Effector memory CD4-positive, alpha-beta T cell (primary cell): ENCODE measurements at regions not wholly inside any gene's neighbourhood (a gene's known extent, or its start where the extent isn't known, plus 50 kb on each side); places are given as distances from the start of the nearest gene placed in this dataset.

Experiments used
- DNase-seq, 3 donors: peaks; one replicate each; pipeline ENCODE4 v3.0.0-alpha.2; 2020
- H3K27ac ChIP-seq: 2 replicates; pipeline ENCODE4 v1.7.0; 2013; ENCODE audit warnings: mild to moderate bottlenecking, low read length, moderate library complexity; ENCODE audit not compliant: insufficient read depth, poor library complexity, severe bottlenecking
- H3K27me3 ChIP-seq: replicated peaks from 2 replicates; pipeline ENCODE4 v1.7.0; 2013; ENCODE audit warnings: mild to moderate bottlenecking, low read length; ENCODE audit not compliant: insufficient read depth, control insufficient read depth, poor library complexity, severe bottlenecking
- H3K36me3 ChIP-seq: 2 replicates; pipeline ENCODE4 v1.7.0; 2013; ENCODE audit warnings: mild to moderate bottlenecking, low read length, moderate library complexity; ENCODE audit not compliant: control insufficient read depth, insufficient read depth
- H3K4me1 ChIP-seq: 2 replicates; pipeline ENCODE4 v1.7.0; 2013; ENCODE audit warnings: low read length, mild to moderate bottlenecking; ENCODE audit not compliant: control insufficient read depth, insufficient read depth, poor library complexity, severe bottlenecking
- H3K4me3 ChIP-seq: 2 replicates; pipeline ENCODE4 v1.7.0; 2013; ENCODE audit warnings: low read length, low read depth, mild to moderate bottlenecking; ENCODE audit not compliant: insufficient read depth, poor library complexity, severe bottlenecking
- H3K9me3 ChIP-seq: 2 replicates; pipeline ENCODE4 v1.7.0; 2013; ENCODE audit warnings: mild to moderate bottlenecking, low read length, moderate library complexity; ENCODE audit not compliant: control insufficient read depth

- no peaks in the 10 kb centered on the region for H3K36me3 ChIP-seq
- no peak overlapping the region for H3K27ac ChIP-seq
- no peak for DNase-seq
- H3K4me3 ChIP-seq: no peak overlapping the region
- no peaks in the 10 kb centered on the region for H3K4me1 ChIP-seq
- no peaks in the 10 kb centered on the region for H3K9me3 ChIP-seq
- H3K27me3 ChIP-seq: no peaks in the 10 kb centered on the region
These were observed 72.8 kb upstream of the FAM9A start for GRCh38 chrX:8873956-8874355.

GRCh38 chrX:8873102-8873501, 71.9 kb upstream of the FAM9A start:
- H3K27me3 ChIP-seq: no peaks in the 10 kb centered on the region

GRCh38 chrX:8870411-8870810, 69.2 kb upstream of the FAM9A start:
- no peak for DNase-seq
- Histone ChIP-seq H3K36me3 (no peaks in the 10 kb centered on the region), H3K4me3 (no peak overlapping the region), H3K27me3 (no peaks in the 10 kb centered on the region), H3K27ac (no peak overlapping the region), H3K4me1 (no peaks in the 10 kb centered on the region), H3K9me3 (no peaks in the 10 kb centered on the region)

More at GRCh38 chrX:8873102-8873501, 71.9 kb upstream of the FAM9A start:
- H3K4me1 ChIP-seq: no peaks in the 10 kb centered on the region
- H3K4me3 ChIP-seq: no peak overlapping the region
- H3K27ac ChIP-seq: no peak overlapping the region
- no peaks in the 10 kb centered on the region for H3K36me3 ChIP-seq
- no peak for DNase-seq
- no peaks in the 10 kb centered on the region for H3K9me3 ChIP-seq

GRCh38 chrX:8869812-8870211, 68.6 kb upstream of the FAM9A start:
- Histone ChIP-seq H3K4me3 (no peak overlapping the region), H3K27me3 (no peaks in the 10 kb centered on the region), H3K36me3 (no peaks in the 10 kb centered on the region), H3K27ac (no peak overlapping the region), H3K4me1 (no peaks in the 10 kb centered on the region), H3K9me3 (no peaks in the 10 kb centered on the region)
- no peak for DNase-seq

GRCh38 chrX:8868906-8869305, 67.7 kb upstream of the FAM9A start:
- Histone ChIP-seq H3K9me3 (no peaks in the 10 kb centered on the region), H3K27me3 (no peaks in the 10 kb centered on the region), H3K4me1 (no peaks in the 10 kb centered on the region), H3K27ac (no peak overlapping the region), H3K4me3 (no peak overlapping the region), H3K36me3 (no peaks in the 10 kb centered on the region)
- no peak for DNase-seq

GRCh38 chrX:8868070-8868773, 67.0 kb upstream of the FAM9A start:
- no peak overlapping the region for H3K4me3 ChIP-seq
- no peaks in the 10 kb centered on the region for H3K4me1 ChIP-seq
- no peak for DNase-seq
- no peak overlapping the region for H3K27ac ChIP-seq
- H3K36me3 ChIP-seq: no peaks in the 10 kb centered on the region
- no peaks in the 10 kb centered on the region for H3K27me3 ChIP-seq
- no peaks in the 10 kb centered on the region for H3K9me3 ChIP-seq

- DNase-seq: no peak
- no peak overlapping the region for H3K27ac ChIP-seq
These were observed 66.2 kb upstream of the FAM9A start for GRCh38 chrX:8867406-8867805.

GRCh38 chrX:8864161-8864560, 63.0 kb upstream of the FAM9A start:
- no peak for DNase-seq
- Histone ChIP-seq H3K4me1 (no peaks in the 10 kb centered on the region), H3K9me3 (no peaks in the 10 kb centered on the region), H3K27ac (no peak overlapping the region), H3K4me3 (no peak overlapping the region), H3K36me3 (no peaks in the 10 kb centered on the region), H3K27me3 (no peaks in the 10 kb centered on the region)

More at GRCh38 chrX:8867406-8867805, 66.2 kb upstream of the FAM9A start:
- Histone ChIP-seq H3K4me1 (no peaks in the 10 kb centered on the region), H3K36me3 (no peaks in the 10 kb centered on the region), H3K9me3 (no peaks in the 10 kb centered on the region), H3K27me3 (no peaks in the 10 kb centered on the region), H3K4me3 (no peak overlapping the region)

- H3K4me3 ChIP-seq: no peak overlapping the region
- no peaks in the 10 kb centered on the region for H3K27me3 ChIP-seq
- no peaks in the 10 kb centered on the region for H3K4me1 ChIP-seq
- no peak overlapping the region for H3K27ac ChIP-seq
- no peaks in the 10 kb centered on the region for H3K36me3 ChIP-seq
- no peaks in the 10 kb centered on the region for H3K9me3 ChIP-seq
- no peak for DNase-seq
These were observed 60.7 kb upstream of the FAM9A start for GRCh38 chrX:8861908-8862307.

- H3K4me1 ChIP-seq: no peaks in the 10 kb centered on the region
- H3K9me3 ChIP-seq: no peaks in the 10 kb centered on the region
- H3K4me3 ChIP-seq: no peak overlapping the region
- no peak overlapping the region for H3K27ac ChIP-seq
- no peaks in the 10 kb centered on the region for H3K36me3 ChIP-seq
- DNase-seq: no peak
- H3K27me3 ChIP-seq: no peaks in the 10 kb centered on the region
These were observed 50.2 kb upstream of the FAM9A start for GRCh38 chrX:8851231-8851886.
